HCT116 (cell line): ENCODE measurements at regions not wholly inside any gene's neighbourhood (a gene's known extent, or its start where the extent isn't known, plus 50 kb on each side); places are given as distances from the start of the nearest gene placed in this dataset.

Experiments used
- CBX3 ChIP-seq: IDR thresholded peaks from 2 replicates; pipeline ENCODE4 v1.6.1; 2012; ENCODE audit warnings: low read depth
- EGR1 ChIP-seq: IDR thresholded peaks from 2 replicates; pipeline ENCODE4 v1.6.1; 2012; ENCODE audit warnings: low read depth
- EZH2 ChIP-seq: fragments of 200-600 bp; sonication (generic); IDR thresholded peaks from 2 replicates; pipeline ENCODE4 v1.6.1; 2017; ENCODE audit warnings: antibody characterized with exemption, mixed run types
- EZH2phosphoT487 ChIP-seq: fragments of 200-600 bp; IDR thresholded peaks from 2 replicates; pipeline ENCODE4 v1.6.1; 2018; ENCODE audit warnings: antibody characterized with exemption, borderline replicate concordance
- POLR2A ChIP-seq: IDR thresholded peaks from 2 replicates; pipeline ENCODE4 v1.7.0; 2011; ENCODE audit warnings: borderline replicate concordance; ENCODE audit not compliant: insufficient read depth, insufficient read length; ENCODE audit errors: extremely low read depth
- POLR2AphosphoS5 ChIP-seq: IDR thresholded peaks from 2 replicates; pipeline ENCODE4 v1.6.1; 2011; ENCODE audit warnings: mild to moderate bottlenecking, low read depth, low read length, moderate library complexity
- REST ChIP-seq: IDR thresholded peaks from 2 replicates; pipeline ENCODE4 v1.6.1; 2012; ENCODE audit warnings: low read depth
- SP1 ChIP-seq: IDR thresholded peaks from 2 replicates; pipeline ENCODE4 v1.6.1; 2012; ENCODE audit warnings: low read depth
- YY1 ChIP-seq: IDR thresholded peaks from 2 replicates; pipeline ENCODE4 v1.6.1; 2011; ENCODE audit warnings: low read length, low read depth, moderate library complexity, mild to moderate bottlenecking; ENCODE audit not compliant: insufficient replicate concordance; ENCODE audit errors: extremely low read depth
- ZFX ChIP-seq: fragments of 450-650 bp; IDR thresholded peaks from 2 replicates; pipeline ENCODE4 v1.6.1; 2017
- TF ChIP-seq, protein P1 (sequence below), 3 experiments: fragments of 200-600 bp in 1 of 3; sonication (generic) in 1 of 3; IDR thresholded peaks in 2 of 3; conservative IDR thresholded peaks in 1 of 3; 2 replicates each; pipeline ENCODE4 v1.5.1; 2012 to 2017; ENCODE audit warnings: low read depth in 2 of 3, low read length in 2 of 3, antibody characterized with exemption in 1 of 3, borderline replicate concordance in 1 of 3, control low read depth in 1 of 3, mild to moderate bottlenecking in 1 of 3, mixed read lengths in 1 of 3, mixed run types in 1 of 3, moderate library complexity in 1 of 3; ENCODE audit not compliant: insufficient read depth in 1 of 3
- TF ChIP-seq, protein P2 (sequence below): IDR thresholded peaks from 2 replicates; pipeline ENCODE4 v1.6.1; 2012

GRCh38 chr2:239743206-239743605, 281.9 kb downstream of the NDUFA10 start:
- TF ChIP-seq, protein P1, sequence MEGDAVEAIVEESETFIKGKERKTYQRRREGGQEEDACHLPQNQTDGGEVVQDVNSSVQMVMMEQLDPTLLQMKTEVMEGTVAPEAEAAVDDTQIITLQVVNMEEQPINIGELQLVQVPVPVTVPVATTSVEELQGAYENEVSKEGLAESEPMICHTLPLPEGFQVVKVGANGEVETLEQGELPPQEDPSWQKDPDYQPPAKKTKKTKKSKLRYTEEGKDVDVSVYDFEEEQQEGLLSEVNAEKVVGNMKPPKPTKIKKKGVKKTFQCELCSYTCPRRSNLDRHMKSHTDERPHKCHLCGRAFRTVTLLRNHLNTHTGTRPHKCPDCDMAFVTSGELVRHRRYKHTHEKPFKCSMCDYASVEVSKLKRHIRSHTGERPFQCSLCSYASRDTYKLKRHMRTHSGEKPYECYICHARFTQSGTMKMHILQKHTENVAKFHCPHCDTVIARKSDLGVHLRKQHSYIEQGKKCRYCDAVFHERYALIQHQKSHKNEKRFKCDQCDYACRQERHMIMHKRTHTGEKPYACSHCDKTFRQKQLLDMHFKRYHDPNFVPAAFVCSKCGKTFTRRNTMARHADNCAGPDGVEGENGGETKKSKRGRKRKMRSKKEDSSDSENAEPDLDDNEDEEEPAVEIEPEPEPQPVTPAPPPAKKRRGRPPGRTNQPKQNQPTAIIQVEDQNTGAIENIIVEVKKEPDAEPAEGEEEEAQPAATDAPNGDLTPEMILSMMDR (IDR thresholded peaks at IDR 0.05 in 2 of 3, conservative IDR thresholded peaks at IDR 0.05 in 1 of 3; ENCODE audit: borderline replicate concordance in 1 of 3, insufficient read depth in 1 of 3, low read depth in 2 of 3, low read length in 2 of 3) = no peak
- TF ChIP-seq, protein P2, sequence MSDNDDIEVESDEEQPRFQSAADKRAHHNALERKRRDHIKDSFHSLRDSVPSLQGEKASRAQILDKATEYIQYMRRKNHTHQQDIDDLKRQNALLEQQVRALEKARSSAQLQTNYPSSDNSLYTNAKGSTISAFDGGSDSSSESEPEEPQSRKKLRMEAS = no peak
- TF ChIP-seq POLR2AphosphoS5 (no peak), POLR2A (no peak), EZH2 (no peak), EZH2phosphoT487 (no peak), YY1 (no peak), REST (no peak), ZFX (no peak), EGR1 (no peak), CBX3 (no peak), SP1 (no peak)
